Breast epithelium (tissue), 3 donors: ENCODE measurements at regions not wholly inside any gene's neighbourhood (a gene's known extent, or its start where the extent isn't known, plus 50 kb on each side); places are given as distances from the start of the nearest gene placed in this dataset.

Source experiments
- CTCF ChIP-seq, 3 donors: fragments of 450-650 bp; IDR thresholded peaks; one replicate each; pipeline ENCODE4 v1.5.1; 2016 to 2017; ENCODE audit warnings: antibody characterized with exemption in 3 of 3, mild to moderate bottlenecking in 3 of 3, moderate library complexity in 3 of 3
- POLR2A ChIP-seq: fragments of 450-650 bp; IDR thresholded peaks from one replicate; pipeline ENCODE4 v1.6.1; 2016; ENCODE audit warnings: antibody characterized with exemption, mild to moderate bottlenecking, moderate library complexity

GRCh38 chr11:122280870-122281269, 164.9 kb upstream of the BLID start:
- TF ChIP-seq CTCF (IDR thresholded peaks at IDR 0.05) (no peak), POLR2A (no peak)
